Choroid plexus epithelial cell (primary cell): ENCODE measurements at regions not wholly inside any gene's neighbourhood (a gene's known extent, or its start where the extent isn't known, plus 50 kb on each side); places are given as distances from the start of the nearest gene placed in this dataset.

Source experiments
- DNase-seq: peaks from one replicate; pipeline ENCODE4 v3.0.0-alpha.2; 2010; ENCODE audit warnings: low read depth
- H3K4me3 ChIP-seq: 2 replicates; pipeline ENCODE4 v1.5.1; 2011; ENCODE audit warnings: low read depth, mild to moderate bottlenecking, control low read depth, low read length, moderate library complexity
- CTCF ChIP-seq: conservative IDR thresholded peaks from 2 replicates; pipeline ENCODE4 v1.5.1; 2011; ENCODE audit warnings: low read depth, mild to moderate bottlenecking, control low read depth, inconsistent platforms, low read length, moderate library complexity

GRCh38 chr13:81771951-81772350, 1431.0 kb upstream of the SPRY2 start:
- no peak for DNase-seq
- no peak overlapping the region for H3K4me3 ChIP-seq
- TF ChIP-seq CTCF: no peak

- no peak overlapping the region for H3K4me3 ChIP-seq
- DNase-seq: no peak
- TF ChIP-seq CTCF: no peak
Measured at GRCh38 chr13:81770868-81771505, 1430.1 kb upstream of the SPRY2 start.

GRCh38 chr13:81762449-81762848, 1421.5 kb upstream of the SPRY2 start:
- H3K4me3 ChIP-seq: no peak overlapping the region
- DNase-seq: no peak
- no peak for TF ChIP-seq CTCF

GRCh38 chr13:81760316-81760715, 1419.4 kb upstream of the SPRY2 start:
- no peak for TF ChIP-seq CTCF
- DNase-seq: peak; percentile 12

GRCh38 chr13:81757348-81757970, 1416.5 kb upstream of the SPRY2 start:
- H3K4me3 ChIP-seq: no peak overlapping the region
- no peak for DNase-seq
- TF ChIP-seq CTCF: no peak

More at GRCh38 chr13:81760316-81760715, 1419.4 kb upstream of the SPRY2 start:
- H3K4me3 ChIP-seq: no peak overlapping the region

- no peak for DNase-seq
- no peak overlapping the region for H3K4me3 ChIP-seq
- TF ChIP-seq CTCF: no peak
Measured at GRCh38 chr13:81745391-81745790, 1404.5 kb upstream of the SPRY2 start.

GRCh38 chr13:81738364-81738763, 1397.4 kb upstream of the SPRY2 start:
- DNase-seq: peak; percentile 43
- H3K4me3 ChIP-seq: no peak overlapping the region
- no peak for TF ChIP-seq CTCF
